GM23338 (cell line): ENCODE measurements at regions not wholly inside any gene's neighbourhood (a gene's known extent, or its start where the extent isn't known, plus 50 kb on each side); places are given as distances from the start of the nearest gene placed in this dataset.

ENCODE experiments used
- ATAC-seq: fragments of 200-7000 bp; cut with Tn5 transposase; 3 replicates; pipeline ENCODE4 v1.9.1; 2020
- DNase-seq: peaks from one replicate; pipeline ENCODE4 v3.0.0-alpha.2; 2015; ENCODE audit warnings: low spot score
- H2AFZ ChIP-seq: fragments of 200-600 bp; sonication (generic); 2 replicates; pipeline ENCODE4 v1.8.0; 2016; ENCODE audit warnings: antibody characterized with exemption, mild to moderate bottlenecking, moderate library complexity
- H3F3A ChIP-seq: fragments of 200-600 bp; sonication (generic); replicated peaks from 2 replicates; pipeline ENCODE4 v1.8.0; 2017; ENCODE audit warnings: antibody characterized with exemption, mixed run types, low read depth
- H3K27ac ChIP-seq: fragments of 200-600 bp; sonication (generic); 2 replicates; pipeline ENCODE4 v1.6.1; 2016; ENCODE audit warnings: low read depth
- H3K27me3 ChIP-seq: fragments of 200-600 bp; sonication (generic); 2 replicates; pipeline ENCODE4 v1.8.0; 2016; ENCODE audit warnings: mild to moderate bottlenecking, mixed run types, moderate library complexity; ENCODE audit not compliant: insufficient read depth
- H3K36me3 ChIP-seq: fragments of 200-600 bp; sonication (generic); 2 replicates; pipeline ENCODE4 v1.8.0; 2016; ENCODE audit warnings: mild to moderate bottlenecking; ENCODE audit not compliant: insufficient read depth
- H3K4me1 ChIP-seq: fragments of 200-600 bp; sonication (generic); 2 replicates; pipeline ENCODE4 v1.8.0; 2016; ENCODE audit warnings: mild to moderate bottlenecking, moderate library complexity; ENCODE audit not compliant: insufficient read depth
- H3K4me2 ChIP-seq: fragments of 200-600 bp; sonication (generic); 2 replicates; pipeline ENCODE4 v1.7.1; 2017; ENCODE audit warnings: mixed run types
- H3K4me3 ChIP-seq: fragments of 200-600 bp; sonication (generic); 2 replicates; pipeline ENCODE4 v1.6.1; 2016; ENCODE audit warnings: mixed run types
- H3K79me2 ChIP-seq: fragments of 200-600 bp; sonication (generic); replicated peaks from 2 replicates; pipeline ENCODE4 v1.8.0; 2017; ENCODE audit warnings: mild to moderate bottlenecking; ENCODE audit not compliant: insufficient read depth
- H3K9me2 ChIP-seq: fragments of 200-600 bp; sonication (generic); 2 replicates; pipeline ENCODE4 v1.8.0; 2017; ENCODE audit not compliant: insufficient read depth
- H4K20me1 ChIP-seq: fragments of 200-600 bp; sonication (generic); replicated peaks from 2 replicates; pipeline ENCODE4 v1.8.0; 2017; ENCODE audit warnings: mild to moderate bottlenecking; ENCODE audit not compliant: insufficient read depth
- H3K27ac Mint-ChIP-seq: 2 replicates; pipeline ENCODE4 v1.8.0; 2020; ENCODE audit warnings: inconsistent platforms, mild to moderate bottlenecking, moderate library complexity, mixed read lengths
- H3K27me3 Mint-ChIP-seq: 3 replicates; pipeline ENCODE4 v1.8.0; 2022; ENCODE audit warnings: low read depth, mild to moderate bottlenecking, moderate library complexity, mixed read lengths, inconsistent platforms; ENCODE audit not compliant: insufficient read depth, poor library complexity
- H3K36me3 Mint-ChIP-seq: 3 replicates; pipeline ENCODE4 v1.8.0; 2021; ENCODE audit warnings: low read depth, mild to moderate bottlenecking, inconsistent platforms, moderate library complexity, mixed read lengths
- H3K4me1 Mint-ChIP-seq: 3 replicates; pipeline ENCODE4 v1.8.0; 2020; ENCODE audit warnings: mild to moderate bottlenecking, inconsistent platforms, mixed read lengths
- H3K4me3 Mint-ChIP-seq: 3 replicates; pipeline ENCODE4 v1.8.0; 2021; ENCODE audit warnings: moderate library complexity, mild to moderate bottlenecking, inconsistent platforms, mixed read lengths
- H3K9me3 Mint-ChIP-seq: 3 replicates; pipeline ENCODE4 v1.8.0; 2020; ENCODE audit warnings: moderate library complexity, mild to moderate bottlenecking, inconsistent platforms, mixed read lengths
- CREB1 ChIP-seq: fragments of 250-450 bp; sonication (Bioruptor Pico); IDR thresholded peaks from 2 replicates; pipeline ENCODE4 v1.5.0; 2020; ENCODE audit warnings: low read depth, mild to moderate bottlenecking, moderate library complexity
- EZH2 ChIP-seq: fragments of 200-600 bp; sonication (generic); IDR thresholded peaks from one replicate; pipeline ENCODE4 v1.8.0; 2017; ENCODE audit warnings: antibody characterized with exemption, mild to moderate bottlenecking, low read depth; ENCODE audit not compliant: unreplicated experiment
- EZH2phosphoT487 ChIP-seq: fragments of 200-600 bp; sonication (generic); IDR thresholded peaks from one replicate; pipeline ENCODE4 v1.8.1; 2018; ENCODE audit warnings: antibody characterized with exemption; ENCODE audit not compliant: unreplicated experiment
- JUNB ChIP-seq: IDR thresholded peaks from one replicate; pipeline ENCODE4 v1.6.1; 2016; ENCODE audit warnings: antibody characterized with exemption; ENCODE audit not compliant: unreplicated experiment
- NANOG ChIP-seq: IDR thresholded peaks from 2 replicates; pipeline ENCODE4 v1.6.1; 2016; ENCODE audit warnings: antibody characterized with exemption, borderline replicate concordance
- POLR2AphosphoS5 ChIP-seq: IDR thresholded peaks from 2 replicates; pipeline ENCODE4 v1.6.1; 2016; ENCODE audit warnings: antibody characterized with exemption, low read depth
- STAT1 ChIP-seq: IDR thresholded peaks from one replicate; pipeline ENCODE4 v1.6.1; 2016; ENCODE audit warnings: antibody characterized with exemption; ENCODE audit not compliant: unreplicated experiment
- ZNF114 ChIP-seq: fragments of 250-450 bp; sonication (Bioruptor Pico); IDR thresholded peaks from 2 replicates; pipeline ENCODE4 v1.5.0; 2020; ENCODE audit warnings: mild to moderate bottlenecking, moderate library complexity
- ZNF331 ChIP-seq: fragments of 250-450 bp; sonication (Bioruptor Pico); IDR thresholded peaks from 2 replicates; pipeline ENCODE4 v1.5.0; 2020; ENCODE audit warnings: low read depth, mild to moderate bottlenecking, moderate library complexity
- TF ChIP-seq, protein P1 (sequence below), 2 experiments: fragments of 200-600 bp in 1 of 2; sonication (generic) in 1 of 2; conservative IDR thresholded peaks; 2 replicates each; pipeline versions ENCODE4 v1.5.1 to v1.6.1; 2016 to 2017; ENCODE audit warnings: antibody characterized with exemption in 2 of 2, low read depth in 2 of 2, mild to moderate bottlenecking in 2 of 2, moderate library complexity in 1 of 2
- TF ChIP-seq, protein P2 (sequence below): IDR thresholded peaks from 2 replicates; pipeline ENCODE4 v1.6.1; 2016; ENCODE audit warnings: antibody characterized with exemption
- TF ChIP-seq, protein P3 (sequence below): IDR thresholded peaks from one replicate; pipeline ENCODE4 v1.6.1; 2018; ENCODE audit warnings: antibody characterized with exemption; ENCODE audit not compliant: unreplicated experiment
- TF ChIP-seq, protein P4 (sequence below): fragments of 250-450 bp; sonication (Bioruptor Pico); IDR thresholded peaks from 2 replicates; pipeline ENCODE4 v1.5.0; 2020; ENCODE audit warnings: mild to moderate bottlenecking, moderate library complexity

DNA sequence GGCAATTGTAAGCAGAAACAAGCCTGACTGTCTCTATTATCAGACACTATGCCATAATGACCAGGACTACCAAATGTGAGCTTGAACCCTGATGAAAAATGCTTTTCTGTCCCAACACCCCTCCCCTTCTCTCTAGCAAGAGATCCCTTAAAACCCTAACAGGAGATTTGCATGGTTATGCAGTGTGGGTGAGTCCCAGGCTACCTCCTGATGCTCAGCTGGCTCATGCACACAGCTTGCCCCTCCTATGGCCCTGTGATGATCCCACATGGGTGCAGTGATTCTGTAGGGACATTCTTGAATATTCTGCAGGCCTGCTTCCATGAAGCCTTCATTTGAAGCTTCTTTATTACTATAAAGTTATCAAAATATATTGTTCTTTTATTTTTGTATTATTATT is 357.4 kb downstream of the AKAIN1 start:
- TF ChIP-seq ZNF331 (CRISPR knock-in tag) (no peak), ZNF114 (no peak), EZH2phosphoT487 (no peak), CREB1 (no peak), STAT1 (no peak), JUNB (no peak), POLR2AphosphoS5 (no peak), EZH2 (no peak), NANOG (no peak)
- TF ChIP-seq, protein P1, sequence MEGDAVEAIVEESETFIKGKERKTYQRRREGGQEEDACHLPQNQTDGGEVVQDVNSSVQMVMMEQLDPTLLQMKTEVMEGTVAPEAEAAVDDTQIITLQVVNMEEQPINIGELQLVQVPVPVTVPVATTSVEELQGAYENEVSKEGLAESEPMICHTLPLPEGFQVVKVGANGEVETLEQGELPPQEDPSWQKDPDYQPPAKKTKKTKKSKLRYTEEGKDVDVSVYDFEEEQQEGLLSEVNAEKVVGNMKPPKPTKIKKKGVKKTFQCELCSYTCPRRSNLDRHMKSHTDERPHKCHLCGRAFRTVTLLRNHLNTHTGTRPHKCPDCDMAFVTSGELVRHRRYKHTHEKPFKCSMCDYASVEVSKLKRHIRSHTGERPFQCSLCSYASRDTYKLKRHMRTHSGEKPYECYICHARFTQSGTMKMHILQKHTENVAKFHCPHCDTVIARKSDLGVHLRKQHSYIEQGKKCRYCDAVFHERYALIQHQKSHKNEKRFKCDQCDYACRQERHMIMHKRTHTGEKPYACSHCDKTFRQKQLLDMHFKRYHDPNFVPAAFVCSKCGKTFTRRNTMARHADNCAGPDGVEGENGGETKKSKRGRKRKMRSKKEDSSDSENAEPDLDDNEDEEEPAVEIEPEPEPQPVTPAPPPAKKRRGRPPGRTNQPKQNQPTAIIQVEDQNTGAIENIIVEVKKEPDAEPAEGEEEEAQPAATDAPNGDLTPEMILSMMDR (conservative IDR thresholded peaks at IDR 0.05; ENCODE audit: low read depth in 2 of 2) = no peak
- TF ChIP-seq, protein P2, sequence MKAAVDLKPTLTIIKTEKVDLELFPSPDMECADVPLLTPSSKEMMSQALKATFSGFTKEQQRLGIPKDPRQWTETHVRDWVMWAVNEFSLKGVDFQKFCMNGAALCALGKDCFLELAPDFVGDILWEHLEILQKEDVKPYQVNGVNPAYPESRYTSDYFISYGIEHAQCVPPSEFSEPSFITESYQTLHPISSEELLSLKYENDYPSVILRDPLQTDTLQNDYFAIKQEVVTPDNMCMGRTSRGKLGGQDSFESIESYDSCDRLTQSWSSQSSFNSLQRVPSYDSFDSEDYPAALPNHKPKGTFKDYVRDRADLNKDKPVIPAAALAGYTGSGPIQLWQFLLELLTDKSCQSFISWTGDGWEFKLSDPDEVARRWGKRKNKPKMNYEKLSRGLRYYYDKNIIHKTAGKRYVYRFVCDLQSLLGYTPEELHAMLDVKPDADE = no peak
- TF ChIP-seq, protein P3, sequence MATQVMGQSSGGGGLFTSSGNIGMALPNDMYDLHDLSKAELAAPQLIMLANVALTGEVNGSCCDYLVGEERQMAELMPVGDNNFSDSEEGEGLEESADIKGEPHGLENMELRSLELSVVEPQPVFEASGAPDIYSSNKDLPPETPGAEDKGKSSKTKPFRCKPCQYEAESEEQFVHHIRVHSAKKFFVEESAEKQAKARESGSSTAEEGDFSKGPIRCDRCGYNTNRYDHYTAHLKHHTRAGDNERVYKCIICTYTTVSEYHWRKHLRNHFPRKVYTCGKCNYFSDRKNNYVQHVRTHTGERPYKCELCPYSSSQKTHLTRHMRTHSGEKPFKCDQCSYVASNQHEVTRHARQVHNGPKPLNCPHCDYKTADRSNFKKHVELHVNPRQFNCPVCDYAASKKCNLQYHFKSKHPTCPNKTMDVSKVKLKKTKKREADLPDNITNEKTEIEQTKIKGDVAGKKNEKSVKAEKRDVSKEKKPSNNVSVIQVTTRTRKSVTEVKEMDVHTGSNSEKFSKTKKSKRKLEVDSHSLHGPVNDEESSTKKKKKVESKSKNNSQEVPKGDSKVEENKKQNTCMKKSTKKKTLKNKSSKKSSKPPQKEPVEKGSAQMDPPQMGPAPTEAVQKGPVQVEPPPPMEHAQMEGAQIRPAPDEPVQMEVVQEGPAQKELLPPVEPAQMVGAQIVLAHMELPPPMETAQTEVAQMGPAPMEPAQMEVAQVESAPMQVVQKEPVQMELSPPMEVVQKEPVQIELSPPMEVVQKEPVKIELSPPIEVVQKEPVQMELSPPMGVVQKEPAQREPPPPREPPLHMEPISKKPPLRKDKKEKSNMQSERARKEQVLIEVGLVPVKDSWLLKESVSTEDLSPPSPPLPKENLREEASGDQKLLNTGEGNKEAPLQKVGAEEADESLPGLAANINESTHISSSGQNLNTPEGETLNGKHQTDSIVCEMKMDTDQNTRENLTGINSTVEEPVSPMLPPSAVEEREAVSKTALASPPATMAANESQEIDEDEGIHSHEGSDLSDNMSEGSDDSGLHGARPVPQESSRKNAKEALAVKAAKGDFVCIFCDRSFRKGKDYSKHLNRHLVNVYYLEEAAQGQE = no peak
- TF ChIP-seq, protein P4, sequence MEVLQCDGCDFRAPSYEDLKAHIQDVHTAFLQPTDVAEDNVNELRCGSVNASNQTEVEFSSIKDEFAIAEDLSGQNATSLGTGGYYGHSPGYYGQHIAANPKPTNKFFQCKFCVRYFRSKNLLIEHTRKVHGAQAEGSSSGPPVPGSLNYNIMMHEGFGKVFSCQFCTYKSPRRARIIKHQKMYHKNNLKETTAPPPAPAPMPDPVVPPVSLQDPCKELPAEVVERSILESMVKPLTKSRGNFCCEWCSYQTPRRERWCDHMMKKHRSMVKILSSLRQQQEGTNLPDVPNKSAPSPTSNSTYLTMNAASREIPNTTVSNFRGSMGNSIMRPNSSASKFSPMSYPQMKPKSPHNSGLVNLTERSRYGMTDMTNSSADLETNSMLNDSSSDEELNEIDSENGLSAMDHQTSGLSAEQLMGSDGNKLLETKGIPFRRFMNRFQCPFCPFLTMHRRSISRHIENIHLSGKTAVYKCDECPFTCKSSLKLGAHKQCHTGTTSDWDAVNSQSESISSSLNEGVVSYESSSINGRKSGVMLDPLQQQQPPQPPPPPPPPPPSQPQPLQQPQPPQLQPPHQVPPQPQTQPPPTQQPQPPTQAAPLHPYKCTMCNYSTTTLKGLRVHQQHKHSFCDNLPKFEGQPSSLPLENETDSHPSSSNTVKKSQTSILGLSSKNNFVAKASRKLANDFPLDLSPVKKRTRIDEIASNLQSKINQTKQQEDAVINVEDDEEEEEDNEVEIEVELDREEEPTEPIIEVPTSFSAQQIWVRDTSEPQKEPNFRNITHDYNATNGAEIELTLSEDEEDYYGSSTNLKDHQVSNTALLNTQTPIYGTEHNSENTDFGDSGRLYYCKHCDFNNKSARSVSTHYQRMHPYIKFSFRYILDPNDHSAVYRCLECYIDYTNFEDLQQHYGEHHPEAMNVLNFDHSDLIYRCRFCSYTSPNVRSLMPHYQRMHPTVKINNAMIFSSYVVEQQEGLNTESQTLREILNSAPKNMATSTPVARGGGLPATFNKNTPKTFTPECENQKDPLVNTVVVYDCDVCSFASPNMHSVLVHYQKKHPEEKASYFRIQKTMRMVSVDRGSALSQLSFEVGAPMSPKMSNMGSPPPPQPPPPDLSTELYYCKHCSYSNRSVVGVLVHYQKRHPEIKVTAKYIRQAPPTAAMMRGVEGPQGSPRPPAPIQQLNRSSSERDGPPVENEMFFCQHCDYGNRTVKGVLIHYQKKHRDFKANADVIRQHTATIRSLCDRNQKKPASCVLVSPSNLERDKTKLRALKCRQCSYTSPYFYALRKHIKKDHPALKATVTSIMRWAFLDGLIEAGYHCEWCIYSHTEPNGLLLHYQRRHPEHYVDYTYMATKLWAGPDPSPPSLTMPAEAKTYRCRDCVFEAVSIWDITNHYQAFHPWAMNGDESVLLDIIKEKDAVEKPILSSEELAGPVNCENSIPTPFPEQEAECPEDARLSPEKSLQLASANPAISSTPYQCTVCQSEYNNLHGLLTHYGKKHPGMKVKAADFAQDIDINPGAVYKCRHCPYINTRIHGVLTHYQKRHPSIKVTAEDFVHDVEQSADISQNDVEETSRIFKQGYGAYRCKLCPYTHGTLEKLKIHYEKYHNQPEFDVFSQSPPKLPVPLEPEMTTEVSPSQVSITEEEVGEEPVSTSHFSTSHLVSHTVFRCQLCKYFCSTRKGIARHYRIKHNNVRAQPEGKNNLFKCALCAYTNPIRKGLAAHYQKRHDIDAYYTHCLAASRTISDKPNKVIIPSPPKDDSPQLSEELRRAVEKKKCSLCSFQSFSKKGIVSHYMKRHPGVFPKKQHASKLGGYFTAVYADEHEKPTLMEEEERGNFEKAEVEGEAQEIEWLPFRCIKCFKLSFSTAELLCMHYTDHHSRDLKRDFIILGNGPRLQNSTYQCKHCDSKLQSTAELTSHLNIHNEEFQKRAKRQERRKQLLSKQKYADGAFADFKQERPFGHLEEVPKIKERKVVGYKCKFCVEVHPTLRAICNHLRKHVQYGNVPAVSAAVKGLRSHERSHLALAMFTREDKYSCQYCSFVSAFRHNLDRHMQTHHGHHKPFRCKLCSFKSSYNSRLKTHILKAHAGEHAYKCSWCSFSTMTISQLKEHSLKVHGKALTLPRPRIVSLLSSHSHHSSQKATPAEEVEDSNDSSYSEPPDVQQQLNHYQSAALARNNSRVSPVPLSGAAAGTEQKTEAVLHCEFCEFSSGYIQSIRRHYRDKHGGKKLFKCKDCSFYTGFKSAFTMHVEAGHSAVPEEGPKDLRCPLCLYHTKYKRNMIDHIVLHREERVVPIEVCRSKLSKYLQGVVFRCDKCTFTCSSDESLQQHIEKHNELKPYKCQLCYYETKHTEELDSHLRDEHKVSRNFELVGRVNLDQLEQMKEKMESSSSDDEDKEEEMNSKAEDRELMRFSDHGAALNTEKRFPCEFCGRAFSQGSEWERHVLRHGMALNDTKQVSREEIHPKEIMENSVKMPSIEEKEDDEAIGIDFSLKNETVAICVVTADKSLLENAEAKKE (CRISPR knock-in tag) = no peak
- Mint-ChIP-seq H3K4me1 (peaks cover 11% of the 10 kb centered on the region), H3K27me3 (peaks cover 2% of the 10 kb centered on the region), H3K27ac (no peak overlapping the region), H3K4me3 (no peak overlapping the region), H3K9me3 (no peaks in the 10 kb centered on the region), H3K36me3 (no peaks in the 10 kb centered on the region)
- H3K4me2 ChIP-seq = no peak overlapping the region
- no peak for DNase-seq
- H4K20me1 ChIP-seq = no peaks in the 10 kb centered on the region; the same call in 1 of the 2 replicates
- H3K36me3 ChIP-seq = no peaks in the 10 kb centered on the region
- peaks cover 3% of the 10 kb centered on the region; the same call in 1 of the 2 replicates for H3K4me1 ChIP-seq
- H3K79me2 ChIP-seq = no peaks in the 10 kb centered on the region
- no peaks in the 10 kb centered on the region for H3F3A ChIP-seq
- no peaks in the 10 kb centered on the region for H3K27me3 ChIP-seq
- H3K27ac ChIP-seq = no peak overlapping the region
- no peak overlapping the region for H2AFZ ChIP-seq
- no peak overlapping the region for H3K4me3 ChIP-seq
- peaks cover 18% of the 10 kb centered on the region; the same call in 1 of the 2 replicates for H3K9me2 ChIP-seq
- ATAC-seq = peak; percentile 73
